ENCODE measurements at regions not wholly inside any gene's neighbourhood (a gene's known extent, or its start where the extent isn't known, plus 50 kb on each side); places are given as distances from the start of the nearest gene placed in this dataset.
A peak's percentile ranks its signal among the peaks of the same experiment; 100 is the strongest.
"Not testable (repeated sequence)": the region's sequence is repeated elsewhere in the genome, so short reads cannot be mapped to it uniquely, and the experiment has no call there.

- no peak for DNase-seq (ENCODE audit: low read depth)
Measured at GRCh38 chr12:94856324-94856723, 147.2 kb downstream of the NDUFA12 start.

DNA sequence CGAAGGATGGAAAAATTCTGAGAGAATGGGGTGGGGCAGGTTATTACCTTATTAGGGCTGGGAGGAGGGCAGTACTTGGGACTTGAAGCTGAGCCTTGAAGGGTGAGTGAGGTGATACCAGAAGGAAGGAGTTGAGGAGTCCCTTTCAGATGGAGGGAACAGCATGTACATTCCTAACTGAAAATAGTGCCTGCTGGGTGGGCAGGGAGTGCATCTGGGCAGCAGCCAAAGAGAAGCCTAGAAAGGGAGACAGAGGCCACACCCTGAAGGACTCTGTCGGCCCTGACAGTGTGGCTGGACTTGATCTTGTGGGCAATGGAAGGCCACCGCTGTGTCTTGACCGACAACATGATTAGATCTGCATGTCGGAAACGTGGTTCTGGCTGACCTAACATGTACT, 147.6 kb downstream of the NDUFA12 start:
- DNase-seq (ENCODE audit: low read depth): no peak

DNA sequence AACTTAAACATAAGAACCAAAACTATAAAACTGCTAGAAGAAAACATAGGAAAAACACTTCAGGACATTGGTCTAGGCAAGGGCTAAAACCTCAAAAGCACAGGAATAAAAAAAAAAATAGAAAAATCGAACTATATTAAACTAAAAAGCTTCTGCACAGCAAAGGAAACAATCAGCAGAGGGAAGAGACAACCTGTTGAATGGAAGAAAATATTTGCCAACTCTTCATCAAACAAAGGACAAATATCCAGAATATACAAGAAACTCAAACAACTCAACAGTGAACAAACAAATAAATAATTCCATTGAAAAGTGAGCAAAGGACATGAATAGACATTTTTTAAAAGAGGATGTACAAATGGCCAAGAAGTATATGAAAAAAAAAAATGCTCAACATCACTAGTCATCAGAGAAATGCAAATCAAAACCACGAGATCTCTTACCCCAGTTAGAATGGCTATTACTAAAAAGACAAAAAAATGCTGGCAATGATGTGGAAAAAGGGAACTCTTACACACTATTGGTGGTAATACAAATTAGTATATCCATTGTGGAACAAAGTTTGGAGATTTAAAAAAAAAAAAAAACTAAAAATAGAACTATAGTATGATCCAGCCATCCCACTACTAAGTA, 152.0 kb downstream of the NDUFA12 start:
- peak; percentile 22 for DNase-seq (ENCODE audit: low read depth)

GRCh38 chr12:94849411-94849976, 154.0 kb downstream of the NDUFA12 start:
- DNase-seq (ENCODE audit: low read depth): no peak

GRCh38 chr12:94848966-94849365, 154.5 kb downstream of the NDUFA12 start:
- DNase-seq (ENCODE audit: low read depth): no peak

DNA sequence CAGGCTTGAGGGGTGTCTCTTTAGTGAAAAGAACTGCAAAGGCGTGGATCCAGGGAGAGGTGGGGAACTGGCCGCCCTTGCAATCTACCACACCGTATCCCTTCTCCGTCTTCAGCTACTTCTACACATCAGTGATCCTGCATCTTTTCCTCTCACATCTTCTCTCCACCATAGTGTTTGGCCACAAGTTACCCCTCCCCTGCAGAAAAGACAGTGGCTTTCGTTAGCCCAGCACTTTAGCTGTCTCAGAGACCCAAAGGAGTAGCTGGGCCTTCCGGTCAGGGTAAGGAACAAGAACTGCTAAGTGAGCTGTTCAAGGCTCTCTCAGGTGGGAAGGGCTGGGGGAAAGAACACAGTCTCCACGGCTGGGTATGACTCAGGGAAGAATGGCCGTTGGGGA, 158.4 kb downstream of the NDUFA12 start:
- no peak for DNase-seq (ENCODE audit: low read depth)

DNA sequence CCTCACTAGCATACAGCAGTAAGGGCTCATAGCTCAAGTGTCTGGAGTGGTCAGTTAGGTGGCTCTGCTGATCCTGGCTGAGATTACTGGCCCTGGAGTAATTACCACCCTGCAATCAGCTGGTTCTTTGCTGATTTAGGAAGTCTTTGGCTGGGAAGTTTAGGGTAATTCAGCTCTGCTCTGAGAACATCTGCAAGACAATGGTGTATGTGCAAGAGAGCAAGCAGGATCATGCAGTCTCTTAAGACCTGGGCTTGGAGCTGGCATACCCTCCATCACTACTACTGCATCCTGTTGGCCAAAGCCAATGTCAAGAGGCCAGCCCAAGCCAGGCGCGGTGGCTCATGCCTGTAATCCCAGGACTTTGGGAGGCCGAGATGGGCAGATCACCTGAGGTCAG, 159.0 kb downstream of the NDUFA12 start:
- no peak for DNase-seq (ENCODE audit: low read depth)

- no peak for DNase-seq (ENCODE audit: low read depth)
Measured at GRCh38 chr12:94841904-94842610, 161.4 kb downstream of the NDUFA12 start.

GRCh38 chr12:94841177-94841576, 162.3 kb downstream of the NDUFA12 start:
- peak; percentile 62 for DNase-seq (ENCODE audit: low read depth)

DNA sequence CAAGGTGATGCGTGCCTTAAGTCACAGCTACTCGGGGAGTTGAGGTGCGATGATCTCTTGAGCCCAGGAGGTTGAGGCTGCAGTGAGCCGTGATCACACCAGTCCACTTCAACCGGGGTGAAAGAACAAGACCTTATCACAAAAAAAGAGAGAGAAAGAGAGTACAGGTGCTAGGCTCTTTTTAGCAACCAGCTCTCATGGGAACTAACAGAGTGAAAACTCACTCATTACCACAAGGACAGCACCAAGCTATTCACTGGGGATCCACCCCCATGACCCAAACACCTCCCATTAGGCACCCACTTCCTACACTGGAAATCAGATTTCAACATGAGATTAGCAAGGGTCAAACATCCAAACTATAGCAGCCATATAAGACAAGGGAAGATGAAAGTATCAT, 164.2 kb downstream of the NDUFA12 start:
- no peak for DNase-seq (ENCODE audit: low read depth)

- peak; percentile 60 for DNase-seq (ENCODE audit: low read depth)
Measured at GRCh38 chr12:94836952-94837670, 166.4 kb downstream of the NDUFA12 start.

- DNase-seq (ENCODE audit: low read depth): no peak
Measured at GRCh38 chr12:94834036-94834625, 169.4 kb downstream of the NDUFA12 start.

DNA sequence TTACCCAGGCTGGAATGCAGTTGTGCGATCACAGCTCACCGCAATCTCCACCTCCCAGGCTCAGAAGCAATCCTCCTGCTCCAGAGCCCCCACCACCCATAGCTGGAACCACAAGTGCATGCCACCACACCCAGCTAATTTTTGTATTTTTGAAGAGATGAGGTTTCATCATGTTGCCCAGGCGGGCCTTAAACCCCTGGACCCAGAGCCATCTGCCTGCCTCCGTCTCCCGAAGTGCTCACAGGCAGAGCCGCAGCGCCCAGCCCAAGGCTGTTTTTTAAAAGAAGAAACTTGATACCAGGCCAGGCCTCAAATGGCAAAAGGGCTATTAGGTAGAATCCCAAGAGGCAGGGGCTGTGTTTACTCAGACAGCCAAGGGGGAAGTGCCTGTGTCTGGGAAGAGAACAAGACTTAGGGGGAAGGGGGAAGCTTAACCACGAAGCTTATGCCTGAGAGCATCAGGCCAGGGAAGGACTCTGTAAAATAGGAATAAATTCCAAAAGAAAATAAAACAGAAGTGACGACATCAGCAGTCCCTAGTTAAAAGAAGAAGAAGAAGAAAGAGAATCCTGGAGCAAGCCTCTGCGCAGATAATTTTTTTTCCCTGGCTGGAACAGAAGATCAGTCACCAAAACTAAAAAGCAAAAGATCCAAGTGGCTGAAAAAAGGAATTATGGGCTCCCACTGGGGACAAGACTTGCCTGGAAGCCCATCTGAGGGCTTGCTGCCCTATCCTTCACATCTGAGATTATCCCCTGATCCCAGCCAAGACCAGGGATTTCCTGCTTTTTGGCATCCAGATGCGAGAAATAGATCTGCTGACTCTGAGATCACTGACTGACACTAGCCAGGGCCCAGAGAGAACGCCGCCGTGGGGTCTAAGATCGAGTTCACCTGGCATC, 170.5 kb downstream of the NDUFA12 start:
- peak; percentile 92 for DNase-seq (ENCODE audit: low read depth)

- no peak for DNase-seq (ENCODE audit: low read depth)
Measured at GRCh38 chr12:94832105-94832504, 171.4 kb downstream of the NDUFA12 start.

GRCh38 chr12:94831081-94831751, 172.3 kb downstream of the NDUFA12 start:
- DNase-seq (ENCODE audit: low read depth): no peak

GRCh38 chr12:94829552-94829951, 173.9 kb downstream of the NDUFA12 start:
- no peak for DNase-seq (ENCODE audit: low read depth)

DNA sequence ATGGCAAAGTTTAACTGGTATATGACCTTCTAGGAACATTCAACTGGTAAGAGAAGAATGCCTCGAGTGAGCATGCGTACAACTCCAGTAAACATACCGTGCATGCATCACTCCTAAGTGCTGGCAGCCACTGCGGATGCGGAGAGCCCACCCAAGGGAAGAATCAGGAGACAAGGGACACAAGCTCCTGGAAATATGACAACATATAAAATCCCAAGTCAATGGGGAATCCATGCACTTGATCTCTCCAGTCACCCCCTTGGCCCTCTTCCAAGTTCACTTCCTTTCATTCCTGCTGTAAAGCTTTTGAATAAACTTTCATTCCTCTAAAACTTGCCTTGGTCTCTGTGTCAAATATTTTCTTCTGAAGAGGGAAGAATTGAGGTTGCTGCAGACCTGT, 168.7 kb upstream of the TMCC3 start:
- no peak for DNase-seq (ENCODE audit: low read depth)

GRCh38 chr12:94817695-94818075, 167.3 kb upstream of the TMCC3 start:
- DNase-seq (ENCODE audit: low read depth): no peak

DNA sequence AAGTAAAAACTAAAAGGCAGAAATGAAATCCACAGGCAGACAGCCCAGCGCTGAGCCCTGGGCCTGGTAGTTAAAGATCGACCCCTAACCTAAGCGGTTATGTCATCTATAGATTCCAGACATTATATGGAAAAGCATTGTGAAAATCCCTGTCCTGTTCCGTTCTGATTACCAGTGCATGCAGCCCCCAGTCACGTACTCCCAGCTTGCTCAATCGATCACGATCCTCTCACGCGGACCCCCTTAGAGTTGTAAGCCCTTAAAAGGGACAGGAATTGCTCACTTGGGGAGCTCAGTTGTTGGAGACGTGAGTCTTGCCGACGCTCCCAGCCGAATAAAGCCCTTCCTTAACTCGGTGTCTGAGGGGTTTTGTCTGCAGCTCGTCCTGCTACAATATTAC, 166.8 kb upstream of the TMCC3 start:
- DNase-seq (ENCODE audit: low read depth): not testable (repeated sequence)

GRCh38 chr12:94816746-94817145, 166.4 kb upstream of the TMCC3 start:
- DNase-seq (ENCODE audit: low read depth): not testable (repeated sequence)

GRCh38 chr12:94815958-94816357, 165.6 kb upstream of the TMCC3 start:
- DNase-seq (ENCODE audit: low read depth): no peak
